ENCODE measurements at regions not wholly inside any gene's neighbourhood (a gene's known extent, or its start where the extent isn't known, plus 50 kb on each side); places are given as distances from the start of the nearest gene placed in this dataset.

DNA sequence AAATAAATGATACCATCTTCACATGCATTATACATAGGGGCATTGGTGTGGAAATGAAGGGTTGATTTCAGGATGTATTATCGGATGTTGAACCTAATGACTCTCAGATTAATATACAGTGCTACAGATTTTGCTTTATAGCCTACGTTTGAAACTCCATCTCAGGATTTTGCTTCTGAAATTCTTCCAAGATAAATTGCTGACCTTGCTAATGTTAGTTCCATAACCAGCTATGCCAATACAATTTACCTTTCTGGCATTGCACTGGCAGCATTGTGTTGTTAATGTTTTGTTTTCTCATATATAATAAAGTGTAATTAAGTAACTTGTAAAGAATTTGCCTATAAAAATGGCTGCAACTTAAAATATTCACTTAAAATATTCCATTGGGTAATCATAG is 350.1 kb downstream of the CHRM3 start:
- DNase-seq = no peak

DNA sequence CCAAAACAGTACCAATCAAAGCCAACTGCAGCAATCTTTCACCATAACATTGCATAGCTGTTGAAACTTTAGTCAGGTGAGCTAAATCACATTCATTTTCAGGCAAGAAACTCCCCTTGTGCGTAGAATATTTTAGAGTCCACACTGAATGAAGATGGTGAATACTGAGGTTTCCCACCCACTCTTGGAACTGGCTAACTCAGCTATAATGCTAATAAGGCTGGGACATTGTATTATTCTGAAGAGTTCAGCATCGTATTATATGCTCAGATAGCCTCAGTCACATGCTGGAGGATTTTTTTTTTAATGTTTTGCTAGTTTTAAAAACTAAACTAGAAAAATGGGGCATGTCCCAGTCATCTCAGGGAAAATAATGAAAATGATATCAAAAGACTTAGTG is 352.3 kb upstream of the FMN2 start:
- DNase-seq = no peak

GRCh38 chr1:239739919-239740318 is 351.8 kb upstream of the FMN2 start:
- no peak for DNase-seq

- DNase-seq = no peak
Measured at GRCh38 chr1:239742416-239743109, 349.1 kb upstream of the FMN2 start.

GRCh38 chr1:239744851-239745250 is 346.8 kb upstream of the FMN2 start:
- DNase-seq = no peak

DNA sequence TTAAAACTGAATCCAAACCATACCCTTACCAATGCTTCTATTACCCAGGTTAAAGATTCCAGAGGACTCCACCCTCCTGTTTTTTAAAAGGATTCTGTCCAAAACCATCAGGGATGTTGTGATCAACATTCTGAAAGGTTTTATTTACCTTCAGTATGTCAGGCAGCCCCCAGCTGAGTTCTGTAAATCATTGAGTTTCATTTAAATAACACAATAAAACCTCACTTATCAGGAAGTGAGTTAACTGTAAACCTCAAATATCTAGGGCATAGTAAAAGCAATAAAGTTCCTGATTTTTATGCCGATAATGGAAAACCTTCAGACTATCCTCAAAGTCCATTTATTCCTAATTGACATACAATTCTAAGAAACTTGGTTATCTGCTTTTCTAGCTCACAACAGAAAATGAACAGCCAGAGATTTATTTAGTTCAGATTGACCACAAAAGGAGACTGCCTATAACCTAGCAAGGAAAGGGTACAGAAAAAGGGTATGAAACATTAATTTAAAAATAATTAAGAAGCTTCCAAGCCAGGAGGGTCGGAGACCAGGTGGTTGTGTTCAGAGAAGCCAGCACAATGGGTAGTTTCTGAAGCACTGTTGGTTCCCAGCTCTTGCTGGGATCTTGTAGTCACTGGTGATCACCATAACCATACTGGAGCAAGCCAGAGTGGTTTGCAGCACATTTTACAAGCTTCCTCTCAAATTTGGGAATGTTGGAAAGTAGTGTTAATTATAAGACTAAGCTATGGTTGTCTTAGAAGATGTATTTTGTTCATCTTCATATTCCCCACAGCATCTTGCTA is 336.4 kb upstream of the FMN2 start:
- no peak for DNase-seq

GRCh38 chr1:239757716-239758115 is 334.0 kb upstream of the FMN2 start:
- DNase-seq = no peak

GRCh38 chr1:239758756-239759155 is 332.9 kb upstream of the FMN2 start:
- DNase-seq = no peak

DNA sequence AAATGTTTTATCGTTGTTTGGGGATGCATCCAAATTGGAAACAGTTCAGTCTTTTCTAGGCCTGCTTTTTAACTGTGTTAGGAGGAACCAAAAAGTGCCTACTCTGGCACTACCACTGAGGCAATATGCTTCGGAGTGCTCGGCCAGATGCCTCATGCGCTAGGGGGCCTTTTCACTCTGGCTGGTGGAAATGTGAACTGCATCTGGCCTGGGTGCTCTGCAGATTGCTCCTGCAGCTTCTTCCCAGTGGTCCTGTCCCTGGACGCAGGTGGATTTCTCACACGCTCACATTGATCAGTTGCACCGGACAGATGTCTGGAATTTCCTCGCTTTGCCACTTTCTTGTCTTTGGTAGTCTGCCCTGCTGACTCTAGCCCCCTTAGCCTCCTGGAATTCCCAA is 330.2 kb upstream of the FMN2 start:
- DNase-seq = no peak

- DNase-seq = no peak
Measured at GRCh38 chr1:239763850-239764249, 327.8 kb upstream of the FMN2 start.

GRCh38 chr1:239764546-239764945 is 327.1 kb upstream of the FMN2 start:
- DNase-seq = no peak

GRCh38 chr1:239765163-239765562 is 326.5 kb upstream of the FMN2 start:
- no peak for DNase-seq

DNA sequence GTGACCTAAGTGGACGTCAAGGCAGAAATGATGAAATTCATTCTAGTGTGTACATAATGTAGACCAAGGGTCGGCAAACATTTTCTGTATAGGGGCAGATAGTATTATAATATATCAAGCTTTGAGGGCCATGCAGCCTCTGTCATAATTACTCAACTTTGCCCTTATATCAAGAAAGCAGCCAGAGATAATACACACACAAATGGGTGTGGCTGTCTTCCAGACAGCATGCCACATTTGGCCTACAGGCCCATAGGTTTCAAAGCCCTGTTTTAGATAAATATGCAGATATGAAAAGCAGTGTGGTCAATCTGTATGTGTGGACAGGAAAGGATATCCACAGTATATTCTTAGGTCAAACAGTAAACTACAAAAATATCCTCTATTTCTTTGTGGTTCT is 320.1 kb upstream of the FMN2 start:
- no peak for DNase-seq

DNA sequence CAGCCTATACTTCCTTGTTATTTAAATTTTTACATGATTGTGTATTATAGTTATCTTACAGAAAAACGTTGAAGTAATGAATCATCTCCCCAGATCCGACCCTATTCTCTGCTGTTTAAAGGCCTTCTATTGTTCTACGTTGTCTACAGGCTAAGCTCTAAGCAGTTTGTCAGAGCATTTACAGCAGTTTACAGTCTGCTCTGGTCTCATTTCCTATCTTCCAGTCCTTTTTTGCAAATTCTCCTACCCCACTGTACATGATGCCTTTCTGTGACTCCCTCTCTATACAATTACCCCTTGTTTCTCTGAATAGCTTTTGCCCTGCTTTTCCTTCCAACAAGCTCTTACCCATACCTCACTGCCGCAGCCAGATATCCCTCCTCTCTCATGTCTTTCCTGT is 319.2 kb upstream of the FMN2 start:
- DNase-seq = no peak

DNA sequence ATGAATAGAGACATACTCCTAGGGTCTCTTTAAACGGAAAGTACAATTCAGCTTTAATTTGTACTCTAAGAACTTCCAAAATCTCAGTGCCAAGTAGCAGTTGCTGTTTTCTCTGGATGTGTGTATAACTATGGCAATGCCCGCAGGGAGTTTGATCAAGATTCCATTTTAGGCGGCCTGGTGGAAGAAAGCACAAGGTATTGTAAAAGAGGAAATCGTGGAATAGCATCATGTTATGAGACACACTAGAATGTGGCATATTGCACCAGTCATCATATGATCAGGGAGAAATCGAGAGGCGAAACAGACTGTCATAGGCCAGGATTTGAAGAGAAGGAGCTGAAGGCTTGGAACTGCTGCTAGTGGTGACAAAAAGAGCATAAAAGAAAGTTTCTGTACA is 316.2 kb upstream of the FMN2 start:
- no peak for DNase-seq

- DNase-seq = no peak
Measured at GRCh38 chr1:239778208-239778813, 313.4 kb upstream of the FMN2 start.

DNA sequence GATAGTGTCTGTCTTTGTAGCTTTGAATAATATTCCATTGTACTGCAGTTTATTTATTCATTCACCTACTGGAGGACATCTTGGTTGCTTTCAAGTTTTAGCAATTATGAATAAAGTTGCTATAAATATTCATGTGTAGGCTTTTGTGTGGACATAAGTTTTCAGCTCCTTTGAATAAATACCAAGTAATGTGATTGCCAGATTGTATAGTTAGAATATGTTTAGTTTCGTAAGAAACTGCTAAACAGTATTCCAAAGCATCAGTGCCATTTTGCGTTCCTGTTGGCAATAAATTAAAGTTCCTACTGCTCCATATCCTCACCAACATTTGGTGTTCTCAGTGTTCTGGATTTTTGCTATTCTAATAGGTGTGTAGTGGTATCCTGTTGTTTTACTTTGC is 311.7 kb upstream of the FMN2 start:
- DNase-seq = no peak

GRCh38 chr1:239784896-239785295 is 306.8 kb upstream of the FMN2 start:
- DNase-seq = no peak

- DNase-seq = no peak
Measured at GRCh38 chr1:239785576-239785975, 306.1 kb upstream of the FMN2 start.

GRCh38 chr1:239786464-239786863 is 305.2 kb upstream of the FMN2 start:
- no peak for DNase-seq

DNA sequence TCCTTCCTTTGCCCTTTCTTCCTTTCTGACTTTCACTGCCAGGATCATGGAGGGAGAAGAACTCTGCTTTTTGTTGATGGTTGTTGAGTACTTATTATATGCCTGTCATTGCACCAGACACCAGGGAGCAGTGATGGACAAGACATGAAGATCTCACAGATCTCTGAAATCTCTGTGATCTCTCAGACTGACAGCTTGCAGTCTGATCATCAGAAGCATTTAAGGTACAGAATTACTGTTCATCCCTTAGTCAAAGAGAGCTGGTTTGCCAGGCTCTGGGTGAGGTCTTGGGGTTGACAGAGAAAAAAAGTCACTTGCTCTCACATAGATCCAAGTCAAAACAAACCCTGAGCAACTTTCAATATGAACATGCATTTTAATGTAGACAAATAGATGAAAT is 299.5 kb upstream of the FMN2 start:
- DNase-seq = no peak

- DNase-seq = no peak
Measured at GRCh38 chr1:239795304-239795703, 296.4 kb upstream of the FMN2 start.

GRCh38 chr1:239799617-239800016 is 292.1 kb upstream of the FMN2 start:
- no peak for DNase-seq

DNA sequence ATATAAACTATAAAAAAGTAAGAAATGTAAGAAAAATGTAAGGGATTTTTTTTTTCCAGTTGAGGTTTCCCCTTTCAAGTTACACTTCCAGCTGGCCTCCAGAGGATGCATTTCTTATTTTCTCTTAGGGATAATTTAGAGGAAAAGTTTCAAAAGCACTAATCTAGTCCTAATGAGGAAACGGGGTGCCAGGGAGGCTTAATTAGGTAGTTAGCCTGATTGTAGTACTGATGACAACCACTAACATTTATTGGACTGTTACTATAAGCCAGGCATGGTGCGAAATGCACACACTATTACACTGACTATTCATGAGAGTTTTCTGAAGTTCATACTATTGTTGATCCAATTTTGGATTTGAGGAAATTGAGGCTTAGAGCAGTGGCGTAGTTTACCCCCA is 290.8 kb upstream of the FMN2 start:
- no peak for DNase-seq
